ENCODE measurements at regions not wholly inside any gene's neighbourhood (a gene's known extent, or its start where the extent isn't known, plus 50 kb on each side); places are given as distances from the start of the nearest gene placed in this dataset.

GRCh38 chr3:90010341-90010740 lies 902.9 kb downstream of the EPHA3 start:
- TF ChIP-seq ZFP3 (tag by site-specific recombination; IDR thresholded peaks at IDR 0.05; ENCODE audit: low read depth) (no peak), CTCF (tag by site-specific recombination; IDR thresholded peaks at IDR 0.05) (no peak), ZNF558 (tag by site-specific recombination; IDR thresholded peaks at IDR 0.05) (no peak), ZNF501 (tag by site-specific recombination; IDR thresholded peaks at IDR 0.05) (no peak), ZBTB49 (tag by site-specific recombination; IDR thresholded peaks at IDR 0.05; ENCODE audit: low read depth) (no peak), BCL6B (tag by site-specific recombination; IDR thresholded peaks at IDR 0.05) (no peak), KLF8 (tag by site-specific recombination; IDR thresholded peaks at IDR 0.05) (no peak), HOXD13 (CRISPR knock-in tag; IDR thresholded peaks at IDR 0.05; ENCODE audit: borderline replicate concordance) (no peak)

All from HEK293 (cell line).